ENCODE measurements at regions not wholly inside any gene's neighbourhood (a gene's known extent, or its start where the extent isn't known, plus 50 kb on each side); places are given as distances from the start of the nearest gene placed in this dataset.

- no peak for DNase-seq
These were observed 871.3 kb downstream of the AACS start for GRCh38 chr12:125936502-125936901.

GRCh38 chr12:125944446-125944845 is 879.2 kb downstream of the AACS start:
- no peak for DNase-seq

GRCh38 chr12:125949471-125949870 is 884.2 kb downstream of the AACS start:
- DNase-seq, result no peak

GRCh38 chr12:125954362-125954761 is 889.1 kb downstream of the AACS start:
- no peak for DNase-seq

GRCh38 chr12:125956186-125956585 is 891.0 kb downstream of the AACS start:
- DNase-seq, result no peak

GRCh38 chr12:125966641-125967040 is 901.4 kb downstream of the AACS start:
- no peak for DNase-seq

GRCh38 chr12:125968413-125968812 is 903.2 kb downstream of the AACS start:
- no peak for DNase-seq

GRCh38 chr12:125971981-125972380 is 906.7 kb downstream of the AACS start:
- DNase-seq, result no peak

- DNase-seq, result no peak
These were observed 913.1 kb downstream of the AACS start for GRCh38 chr12:125978286-125978685.

- no peak for DNase-seq
These were observed 916.5 kb downstream of the AACS start for GRCh38 chr12:125981610-125982253.

GRCh38 chr12:125983094-125983783 is 918.0 kb downstream of the AACS start:
- no peak for DNase-seq

- no peak for DNase-seq
These were observed 918.7 kb downstream of the AACS start for GRCh38 chr12:125983784-125984500.

- no peak for DNase-seq
These were observed 923.3 kb downstream of the AACS start for GRCh38 chr12:125988545-125988944.

- no peak for DNase-seq
These were observed 924.5 kb downstream of the AACS start for GRCh38 chr12:125989696-125990095.

- DNase-seq, result no peak
These were observed 931.2 kb downstream of the AACS start for GRCh38 chr12:125996443-125996842.

- no peak for DNase-seq
These were observed 934.4 kb downstream of the AACS start for GRCh38 chr12:125999628-126000027.

- no peak for DNase-seq
These were observed 954.1 kb downstream of the AACS start for GRCh38 chr12:126019385-126019784.

GRCh38 chr12:126021675-126022074 is 956.4 kb downstream of the AACS start:
- DNase-seq, result no peak

- DNase-seq, result no peak
These were observed 962.6 kb downstream of the AACS start for GRCh38 chr12:126027825-126028224.

GRCh38 chr12:126030573-126030972 is 965.3 kb downstream of the AACS start:
- no peak for DNase-seq

- no peak for DNase-seq
These were observed 968.5 kb downstream of the AACS start for GRCh38 chr12:126033751-126034150.

- DNase-seq, result no peak
These were observed 971.1 kb downstream of the AACS start for GRCh38 chr12:126036348-126036747.

GRCh38 chr12:126038434-126038833 is 973.2 kb downstream of the AACS start:
- no peak for DNase-seq

GRCh38 chr12:126040307-126040706 is 975.1 kb downstream of the AACS start:
- DNase-seq, result no peak
